Activated CD4-positive, alpha-beta T cell treated with anti-CD3 and anti-CD28 coated beads, Interleukin-2, Interleukin-6, amounts not matched to agents 100 ng/mL and 50 ng/mL, durations not matched to agents 16 hours and 8 hours (primary cell): ENCODE measurements at regions not wholly inside any gene's neighbourhood (a gene's known extent, or its start where the extent isn't known, plus 50 kb on each side); places are given as distances from the start of the nearest gene placed in this dataset.
A peak's percentile ranks its signal among the peaks of the same experiment; 100 is the strongest.

Experiments
- DNase-seq: peaks from one replicate; pipeline ENCODE4 v3.0.0-alpha.2; 2020

DNA sequence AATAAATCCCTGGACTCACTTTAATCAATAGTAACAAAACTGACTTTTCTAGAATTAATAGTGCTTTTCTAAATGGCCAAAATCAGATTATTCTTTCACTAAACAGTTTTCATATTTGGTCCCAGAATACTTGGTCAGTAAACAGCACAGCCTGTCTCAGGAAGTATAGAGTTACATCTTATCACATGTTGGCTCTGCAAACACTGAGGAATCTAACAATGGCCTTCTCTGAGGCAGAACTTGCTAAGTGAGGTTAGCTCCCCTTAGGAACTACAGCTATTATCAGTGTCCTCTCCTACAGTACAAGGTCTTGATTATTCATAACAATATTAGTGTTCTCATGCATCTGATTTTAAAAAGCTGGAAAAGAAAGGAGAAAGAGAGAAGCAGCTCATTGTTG, 1622.8 kb downstream of the HACE1 start:
- no peak for DNase-seq

DNA sequence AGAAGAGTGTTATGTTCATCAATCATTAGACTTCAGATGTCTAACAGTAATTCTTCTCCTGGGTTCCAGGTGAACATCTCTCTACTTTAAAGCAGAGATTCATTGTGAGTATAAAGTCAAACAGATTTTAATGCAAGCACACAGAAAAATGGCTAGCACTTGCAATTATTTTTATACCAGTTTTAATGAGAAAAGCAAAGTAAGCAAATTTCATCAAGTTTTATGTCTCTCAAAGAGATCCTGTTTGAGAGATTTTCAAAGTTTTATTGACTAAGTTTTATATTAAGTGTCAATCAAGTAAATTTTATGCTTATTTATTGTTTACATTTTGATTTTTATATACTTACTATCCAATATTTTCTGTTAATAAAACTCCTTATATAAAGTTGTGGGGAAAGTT, 1628.5 kb downstream of the HACE1 start:
- no peak for DNase-seq

DNA sequence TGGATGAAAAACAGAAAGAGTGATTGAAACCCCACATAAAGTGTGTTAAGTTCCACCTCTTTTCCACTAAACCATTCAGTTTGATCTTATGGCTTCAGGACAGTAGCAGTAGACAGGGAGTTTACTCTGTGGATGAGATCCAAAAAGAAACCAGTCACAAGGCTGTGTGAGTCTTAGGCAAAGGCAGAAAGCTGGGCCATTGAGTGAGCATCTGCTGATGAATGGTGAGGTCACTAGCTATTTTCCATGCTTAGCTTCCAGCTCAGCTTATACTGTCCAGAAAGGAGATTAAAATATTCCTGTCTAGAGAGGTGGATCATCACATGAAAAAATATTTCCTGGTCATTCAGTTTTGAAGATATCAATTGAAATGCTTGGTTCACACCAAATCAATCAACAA, 1643.9 kb downstream of the HACE1 start:
- no peak for DNase-seq

DNA sequence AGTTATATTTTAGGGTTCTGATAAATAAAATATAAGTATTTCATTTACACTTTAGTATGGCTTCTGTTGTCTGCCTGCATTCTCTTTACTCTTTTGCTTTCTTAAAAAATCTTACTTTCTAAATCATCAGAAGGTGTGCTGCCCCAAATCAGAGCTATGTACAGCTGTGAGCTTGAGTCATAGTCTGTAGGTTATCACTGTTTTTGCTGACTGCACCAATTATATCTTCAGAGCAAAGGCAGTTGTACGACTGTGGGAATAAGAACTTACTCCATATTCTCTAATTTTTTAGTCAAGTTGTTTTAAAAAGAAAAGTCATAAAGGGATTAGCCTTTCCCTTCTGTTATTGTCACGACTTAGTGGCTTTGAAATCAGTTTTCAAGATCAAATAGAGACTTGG, 1649.0 kb downstream of the HACE1 start:
- no peak for DNase-seq

DNA sequence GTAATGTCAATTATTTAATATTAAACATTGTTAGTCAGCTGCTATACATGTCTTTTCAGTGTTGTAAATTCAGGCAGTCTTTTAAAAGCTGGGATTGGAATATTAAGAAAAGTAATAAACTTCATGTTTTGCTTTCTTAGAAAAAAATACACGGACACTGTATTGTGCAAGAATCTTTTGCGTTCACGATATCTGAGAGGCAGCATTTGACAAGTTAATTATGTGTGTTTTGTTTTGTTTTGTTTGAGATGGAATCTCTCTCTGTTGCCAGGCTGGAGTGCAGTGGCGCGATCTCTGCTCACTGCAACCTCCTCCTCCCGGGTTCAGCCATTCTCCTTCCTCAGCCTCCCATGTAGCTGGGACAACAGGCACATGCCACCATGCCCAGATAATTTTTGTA, 1661.3 kb downstream of the HACE1 start:
- DNase-seq, result no peak

DNA sequence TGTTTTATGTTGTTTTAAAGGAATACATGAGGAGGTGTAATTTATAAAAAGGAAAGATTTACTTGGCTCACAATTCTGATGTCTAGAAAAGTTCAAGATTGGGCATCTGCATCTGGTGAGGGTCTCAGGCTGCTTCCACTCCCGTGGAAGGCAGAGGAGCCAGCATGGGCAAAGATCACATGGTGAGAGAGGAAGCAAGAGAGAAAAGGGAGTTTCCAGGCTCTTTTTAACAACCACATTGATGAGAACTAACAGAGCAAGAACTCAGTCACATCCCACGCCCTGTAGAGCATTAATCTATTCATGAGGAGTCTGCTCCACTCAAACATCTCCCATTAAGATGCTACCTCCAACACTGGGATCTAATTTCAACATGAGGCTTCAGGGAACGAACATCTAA, 1666.3 kb downstream of the HACE1 start:
- DNase-seq, result no peak

DNA sequence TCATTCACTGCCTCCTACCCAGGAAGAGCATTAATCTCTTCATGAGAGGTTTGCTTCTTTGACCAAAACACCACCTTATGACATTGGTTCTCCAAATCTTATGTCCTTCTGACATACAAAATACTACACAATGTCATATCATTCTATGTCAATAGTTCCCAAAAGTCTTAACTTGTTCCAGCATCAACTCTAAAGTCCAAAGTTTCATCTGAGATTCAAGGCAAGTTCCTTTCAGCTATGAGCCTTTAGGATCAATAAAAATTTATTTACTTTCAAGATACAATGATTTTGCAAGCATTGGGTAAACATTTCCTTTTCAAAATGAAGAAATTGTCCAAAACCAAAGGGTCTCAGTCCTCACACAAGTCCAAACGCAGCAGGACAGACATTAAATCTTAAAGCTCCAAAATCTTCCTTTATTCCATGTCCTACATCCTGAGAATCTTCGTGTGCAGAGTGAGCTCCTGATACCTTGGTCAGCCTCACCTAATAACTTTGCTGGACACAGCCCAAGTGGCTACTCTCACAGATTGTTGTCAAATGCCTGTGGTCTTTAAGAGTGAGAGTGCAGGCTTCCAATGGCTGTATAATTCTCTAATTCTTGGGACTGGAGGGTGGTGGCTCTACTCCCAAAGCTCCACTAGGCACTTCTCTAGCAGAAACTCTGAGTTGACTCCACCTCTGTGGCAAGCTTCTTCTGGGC, 1668.2 kb downstream of the HACE1 start:
- no peak for DNase-seq

DNA sequence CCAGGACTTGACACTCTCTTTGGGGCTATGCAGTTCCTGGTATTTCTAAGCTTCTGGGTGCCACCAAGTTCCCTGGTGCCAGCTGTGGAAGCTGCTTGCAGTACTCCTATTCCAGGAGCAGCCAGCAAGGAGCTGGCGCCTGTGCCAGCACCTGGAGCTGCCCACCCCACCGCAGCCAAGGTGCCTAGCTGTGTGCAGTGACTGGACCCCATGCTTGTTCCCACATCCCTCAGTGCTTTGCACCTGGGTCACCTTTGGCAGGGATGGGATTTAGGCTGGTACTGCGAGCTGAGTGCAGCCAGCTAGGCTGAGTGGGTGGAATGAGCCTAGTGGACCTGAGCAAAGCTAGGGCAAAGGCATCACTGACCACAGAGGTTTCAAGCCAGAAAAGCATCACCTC, 1674.9 kb downstream of the HACE1 start:
- no peak for DNase-seq

DNA sequence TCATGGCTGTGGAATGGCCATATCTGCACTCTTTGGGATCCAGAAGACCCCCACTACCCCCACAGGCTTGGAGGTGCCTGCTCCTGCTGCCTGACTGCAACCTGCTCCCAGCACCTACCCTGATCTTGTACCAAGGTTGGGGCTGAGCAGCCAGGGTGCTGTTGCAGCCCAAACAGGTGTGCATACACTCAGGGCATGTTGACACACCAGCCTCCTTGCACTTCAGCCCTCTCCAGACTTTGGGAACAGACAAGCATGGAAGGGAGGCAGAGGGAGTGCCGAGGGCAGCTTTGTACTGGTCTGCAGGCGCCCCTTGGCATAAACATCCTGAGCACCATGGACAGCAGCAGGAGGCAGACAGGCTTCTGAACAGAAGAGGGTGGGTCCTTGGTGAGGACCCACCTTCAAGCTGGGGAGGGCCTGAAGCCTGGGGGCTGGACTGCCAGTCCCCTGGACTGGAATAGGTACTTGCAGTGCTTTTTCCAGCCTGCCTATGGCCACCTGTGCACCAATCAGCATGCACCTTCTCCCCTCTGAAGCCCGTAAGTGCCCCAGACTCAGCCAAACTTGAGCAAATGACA, 1675.8 kb downstream of the HACE1 start:
- no peak for DNase-seq

DNA sequence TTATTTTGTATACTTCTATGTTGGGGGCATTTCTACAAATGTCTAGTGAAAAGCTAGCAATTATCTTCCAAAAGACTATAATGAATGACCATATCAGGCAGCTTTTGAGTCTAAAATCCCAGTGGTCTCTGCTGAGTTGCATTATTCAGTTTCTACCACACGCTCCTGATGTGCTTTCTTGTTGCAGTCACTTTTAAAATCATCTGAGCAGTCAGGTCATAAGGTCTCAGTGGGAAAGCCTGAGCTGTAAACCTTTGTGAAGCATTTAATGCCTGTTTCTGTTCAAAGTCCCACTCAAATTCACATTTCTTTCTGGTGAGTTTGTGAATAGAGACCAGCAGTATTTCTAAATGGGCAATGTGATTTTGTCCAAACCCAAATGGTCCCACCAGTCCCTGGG, 1681.5 kb downstream of the HACE1 start:
- no peak for DNase-seq

DNA sequence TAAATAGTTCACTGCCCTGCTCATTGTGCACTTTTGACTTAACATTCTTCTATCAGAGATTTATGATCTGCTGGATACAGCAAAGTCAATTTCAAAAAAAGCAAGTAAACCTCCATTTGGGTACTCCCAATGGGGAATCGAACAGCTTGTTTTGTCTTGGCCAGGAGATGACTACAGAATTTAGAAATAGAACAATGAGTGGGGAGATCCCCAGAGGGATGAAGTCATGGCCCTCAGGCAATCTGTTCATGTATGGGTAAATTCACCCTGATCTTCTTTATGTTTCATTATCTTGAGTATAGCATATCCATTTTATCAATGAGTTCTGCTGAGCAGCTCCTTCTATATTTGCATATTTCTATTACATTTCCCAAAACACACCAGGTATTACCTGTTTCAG, 1681.9 kb downstream of the HACE1 start:
- no peak for DNase-seq

DNA sequence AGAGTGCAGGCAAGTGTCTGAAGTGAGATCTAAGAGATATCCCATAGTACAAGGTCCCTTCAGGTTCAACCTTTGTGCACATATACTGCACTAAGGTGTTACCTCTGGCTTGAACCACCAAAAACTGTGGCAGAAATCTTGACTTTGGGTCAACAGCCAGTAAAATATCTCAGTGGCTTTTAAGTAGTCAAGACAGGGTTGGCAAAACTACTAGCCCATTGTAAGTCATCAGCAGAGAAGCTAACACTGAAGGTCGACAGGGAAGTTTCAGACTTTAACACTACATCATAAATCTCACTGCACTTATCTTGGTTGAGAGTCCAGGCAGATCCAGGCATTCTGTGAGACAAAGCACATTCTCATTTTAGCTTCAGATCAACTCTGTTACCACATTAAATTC, 1684.7 kb downstream of the HACE1 start:
- no peak for DNase-seq

DNA sequence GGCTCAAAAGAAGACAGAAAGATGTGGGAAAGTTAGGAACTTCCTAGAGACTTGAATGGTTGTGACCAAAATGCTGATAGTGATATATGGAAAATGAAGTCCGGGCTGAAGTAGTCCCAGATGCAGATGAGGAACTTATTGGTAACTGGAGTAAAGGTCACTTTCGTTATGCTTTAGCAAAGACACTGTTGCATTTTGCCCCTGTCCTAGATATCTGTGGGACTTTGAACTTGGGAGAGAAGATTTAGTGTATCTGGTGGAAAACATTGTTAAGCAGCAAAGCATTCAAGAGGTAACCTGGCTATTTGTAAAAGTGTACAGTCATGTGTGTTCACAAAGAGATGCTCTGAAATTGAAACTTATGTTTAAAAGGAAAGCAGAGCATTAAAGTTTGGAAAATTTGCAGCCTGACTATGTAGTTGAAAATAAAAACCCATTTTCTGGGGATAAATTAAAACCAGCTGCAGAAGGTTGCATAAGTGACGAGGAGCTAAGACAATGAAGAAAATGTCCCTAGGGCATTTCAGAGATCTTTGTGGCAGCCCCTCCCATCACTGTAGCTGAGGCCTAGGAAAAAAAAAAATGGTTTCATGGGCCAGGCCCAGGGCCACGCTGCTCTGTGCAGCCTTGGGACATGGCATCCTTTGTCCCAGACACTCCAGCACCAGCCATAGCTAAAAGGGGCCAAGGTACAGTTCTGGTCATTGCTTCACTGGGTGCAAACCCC, 1692.2 kb downstream of the HACE1 start:
- no peak for DNase-seq

DNA sequence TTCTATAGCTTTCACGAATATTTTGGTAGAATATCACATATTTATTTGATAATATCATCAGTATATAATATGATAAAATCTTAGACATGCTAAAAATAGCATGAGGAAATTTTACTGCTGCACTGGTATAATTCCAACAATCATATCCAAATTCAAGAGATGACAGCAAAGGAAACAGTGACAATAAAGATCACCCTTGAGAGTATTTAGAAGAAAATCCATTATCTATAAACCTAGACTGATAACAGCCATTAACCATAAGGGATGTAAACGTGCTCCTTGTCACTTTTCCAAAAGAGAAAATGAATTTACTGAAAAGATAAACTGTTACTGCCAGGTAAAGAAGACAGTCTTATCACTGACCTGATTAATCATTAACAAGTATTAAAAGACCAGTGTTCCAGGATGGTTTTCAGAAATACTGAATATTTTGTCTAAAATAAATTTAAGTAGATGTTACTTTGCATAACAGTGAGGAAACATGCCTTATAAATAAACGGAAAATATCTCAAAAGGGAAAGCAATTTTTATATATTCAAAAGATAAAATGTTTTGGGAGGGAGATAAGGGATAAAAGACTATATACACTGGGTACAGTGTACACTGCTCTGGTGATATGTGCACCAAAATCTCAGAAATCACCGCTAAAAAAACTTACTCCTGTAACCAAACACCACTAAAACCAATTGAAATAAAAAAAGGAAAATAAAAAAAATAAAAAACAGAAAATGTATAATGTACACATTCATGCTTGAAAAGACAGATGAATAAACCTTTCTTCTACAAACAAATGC, 1704.7 kb downstream of the HACE1 start:
- no peak for DNase-seq

DNA sequence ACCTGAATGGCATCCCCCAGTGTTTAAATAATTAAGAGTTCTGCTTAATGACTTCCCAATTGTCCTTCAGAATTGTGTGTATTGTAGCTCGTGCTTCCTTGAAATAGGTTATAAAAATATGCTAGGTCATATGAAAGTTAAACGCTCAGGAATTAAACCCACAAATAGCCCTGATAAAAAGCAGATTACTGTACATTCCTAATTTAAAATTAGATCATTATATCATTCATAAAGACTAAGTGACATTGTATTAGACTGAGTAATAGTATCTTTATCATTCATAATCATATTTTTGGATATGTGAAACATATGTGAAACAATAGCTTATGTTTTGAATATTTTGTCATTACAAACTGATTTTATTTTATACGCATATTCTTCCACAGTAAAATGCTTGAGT, 1706.7 kb downstream of the HACE1 start:
- DNase-seq, result no peak

DNA sequence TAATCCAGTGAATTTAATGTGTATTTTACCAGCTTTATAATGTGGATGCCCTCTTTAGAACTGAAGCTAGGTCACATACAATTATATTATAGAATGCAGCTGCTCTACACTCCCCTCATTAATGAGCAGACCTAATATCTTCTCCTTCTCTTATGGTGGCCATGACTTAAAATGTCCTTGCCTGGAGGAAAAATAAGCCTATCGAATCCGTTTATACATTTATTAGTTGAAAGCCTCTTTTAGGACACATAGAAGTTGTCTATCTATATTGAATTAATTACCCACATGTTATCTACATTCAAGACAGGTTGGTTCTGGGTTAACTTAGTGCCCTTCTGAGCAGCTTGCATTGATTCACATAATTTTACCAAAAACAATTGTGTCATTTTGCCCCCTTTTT, 1716.8 kb downstream of the HACE1 start:
- no peak for DNase-seq

DNA sequence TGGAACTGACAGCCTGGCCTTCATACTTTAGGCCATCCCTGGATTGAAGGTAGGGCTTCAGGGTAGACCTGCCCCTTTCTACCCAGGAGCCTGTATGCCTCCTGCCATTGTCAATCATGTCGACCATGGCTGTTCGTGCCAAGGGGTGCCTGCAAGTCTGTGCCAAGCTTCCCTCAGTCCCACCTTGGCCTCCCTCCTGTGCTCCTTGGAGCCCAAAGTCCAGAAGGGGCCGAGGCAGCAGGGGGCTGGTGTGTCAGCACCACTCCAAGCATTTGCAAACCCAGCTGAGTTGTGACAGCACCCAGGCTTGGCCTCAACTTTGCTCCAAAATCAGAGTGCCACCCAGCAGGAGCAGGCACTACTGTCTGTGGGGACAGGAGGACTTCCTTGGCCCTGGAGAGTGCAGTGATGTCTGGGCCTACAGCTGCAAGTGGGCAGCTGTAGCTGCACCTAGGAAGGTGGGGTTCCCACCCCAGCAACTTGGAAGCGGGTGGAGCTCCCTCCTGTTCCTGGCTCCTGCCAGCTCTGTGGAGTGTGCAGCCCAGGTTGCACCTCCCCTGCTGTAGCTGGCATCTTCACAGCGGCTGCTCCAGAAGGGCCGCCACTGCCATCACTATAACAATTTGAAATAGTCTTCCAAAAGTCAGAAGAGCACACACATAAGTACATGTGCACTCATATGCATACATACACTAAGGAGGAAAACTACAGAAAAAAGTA, 1719.3 kb downstream of the HACE1 start:
- DNase-seq, result no peak

DNA sequence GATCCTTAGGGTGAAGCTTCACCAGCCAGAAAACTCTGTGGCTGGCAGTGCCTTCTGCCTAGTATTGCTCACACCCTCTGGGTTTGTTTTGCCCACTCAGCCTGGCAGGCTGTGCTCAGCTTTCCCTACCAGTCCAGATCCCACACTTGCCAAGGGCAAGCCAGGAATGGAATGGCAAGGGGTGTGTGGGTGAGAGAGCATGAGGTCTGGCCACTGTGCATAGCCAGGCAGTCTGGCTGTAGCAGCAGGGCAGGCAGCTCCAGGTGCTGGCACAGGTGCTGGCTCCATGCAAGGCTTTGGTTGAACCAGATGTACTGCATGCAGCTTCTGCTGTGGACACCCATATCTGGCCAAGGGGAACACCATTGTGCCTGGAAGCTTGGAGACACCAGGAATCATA, 1720.3 kb downstream of the HACE1 start:
- DNase-seq, result no peak

DNA sequence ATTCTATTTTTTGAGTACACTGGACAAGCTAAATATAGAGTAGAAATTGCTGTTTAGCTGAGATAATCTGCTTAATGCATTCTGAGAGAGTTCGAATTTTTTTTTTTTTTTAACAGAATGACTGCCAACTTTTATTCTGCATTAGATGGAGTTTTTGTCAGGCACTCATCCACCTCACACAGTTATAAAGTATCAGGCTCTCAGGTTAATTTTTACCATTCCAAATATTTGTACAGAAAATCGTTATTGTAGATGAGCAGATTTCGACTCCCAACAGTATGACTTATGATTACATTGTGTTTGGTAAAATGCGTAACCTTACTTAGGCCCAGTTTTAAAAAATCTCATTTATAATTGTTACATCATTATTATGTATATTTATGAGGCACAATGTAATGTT, 1731.0 kb downstream of the GRIK2 start:
- no peak for DNase-seq

DNA sequence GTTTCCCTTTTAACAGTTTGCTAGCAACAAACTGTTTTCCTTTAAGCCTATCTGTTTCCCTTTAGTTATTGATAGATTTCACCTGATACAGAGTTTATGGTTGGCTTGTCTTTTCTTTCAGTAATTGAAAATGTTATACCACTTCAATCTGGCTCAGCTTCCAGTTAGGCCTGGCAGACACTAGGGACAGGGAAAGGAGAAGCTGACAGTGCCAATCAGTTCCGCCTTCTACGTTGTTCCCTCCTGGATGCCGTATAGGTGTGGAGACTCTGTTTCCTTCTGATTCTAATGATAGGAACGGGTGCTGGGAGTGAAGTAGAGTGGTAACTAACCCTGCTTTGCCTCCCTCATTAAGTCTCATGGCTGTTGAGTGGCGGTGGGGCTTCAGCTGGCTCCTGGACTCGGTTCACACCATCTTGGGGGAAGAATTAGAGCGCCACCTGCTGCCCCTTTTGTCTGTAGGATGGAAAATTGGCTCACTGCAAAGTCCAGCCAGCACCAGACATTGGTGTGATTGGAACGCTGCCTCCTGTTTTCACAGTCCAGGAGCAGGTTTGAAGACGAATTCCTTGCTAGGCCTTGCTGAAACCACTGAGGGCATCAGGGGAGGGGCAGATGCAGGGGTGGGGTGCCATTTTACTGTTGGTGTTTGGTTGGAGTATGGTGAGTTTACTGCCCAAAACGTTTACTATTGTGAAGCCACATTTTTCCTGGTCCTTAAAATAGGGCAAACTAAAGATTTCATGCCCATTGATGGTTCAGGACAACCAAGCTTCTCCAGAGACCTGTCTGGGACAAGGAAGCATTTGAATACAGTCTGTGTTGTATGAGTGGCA, 1729.5 kb downstream of the GRIK2 start:
- peak; percentile 35 for DNase-seq

DNA sequence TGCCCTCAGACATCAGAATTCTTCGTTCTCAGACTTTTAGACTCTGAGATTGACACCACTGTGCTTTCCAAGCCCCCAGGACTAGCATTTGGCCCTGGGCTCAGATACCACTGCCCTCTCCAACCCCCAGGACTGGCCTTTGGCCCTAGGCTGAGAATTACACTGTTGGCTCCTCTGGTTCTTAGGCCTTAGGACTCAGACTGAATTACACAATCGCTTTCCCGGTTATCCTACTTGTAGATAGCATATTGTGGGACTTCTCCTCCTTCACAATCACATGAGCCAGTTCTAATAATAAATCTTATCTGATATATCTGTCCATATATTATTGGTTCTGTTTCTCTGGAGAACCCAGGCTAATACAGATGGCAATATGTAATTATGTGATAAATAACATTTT, 1725.5 kb downstream of the GRIK2 start:
- no peak for DNase-seq

DNA sequence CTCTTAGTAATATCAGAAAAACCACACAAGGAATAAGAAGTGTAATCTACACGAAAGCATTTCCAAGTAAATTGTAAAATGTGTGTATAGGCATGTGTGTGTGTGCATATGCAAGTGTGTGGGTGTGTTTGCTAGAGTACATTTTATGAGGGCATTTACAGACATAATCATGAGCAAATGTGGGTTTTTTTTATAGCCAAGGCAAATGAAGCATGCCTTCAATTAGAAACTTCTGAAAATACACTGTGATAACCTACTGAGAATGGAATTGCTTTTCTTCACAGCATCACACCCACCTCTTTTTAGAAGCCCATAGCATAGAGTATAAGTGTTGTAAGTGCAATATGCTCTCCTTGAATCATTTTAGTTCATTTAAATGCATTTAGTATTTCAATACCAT, 1721.1 kb downstream of the GRIK2 start:
- no peak for DNase-seq
